H1 (cell line): ENCODE measurements at regions not wholly inside any gene's neighbourhood (a gene's known extent, or its start where the extent isn't known, plus 50 kb on each side); places are given as distances from the start of the nearest gene placed in this dataset.

Experiments used
- CTCF ChIA-PET: fragments of 300-600 bp; sonication (Branson Sonifier 250); formaldehyde crosslinking; loops from one replicate; lab custom pipeline; 2021; ENCODE audit not compliant: partially characterized antibody; lab: Charles Lee
- POLR2A ChIA-PET: fragments of 300-600 bp; sonication (Branson Sonifier 250); formaldehyde crosslinking; loops from one replicate; lab custom pipeline; 2021; ENCODE audit warnings: inconsistent platforms; ENCODE audit not compliant: partially characterized antibody; lab: Charles Lee
- DNase-seq, 2 experiments: peaks; one replicate each; pipeline versions ENCODE4 v3.0.0 to v3.0.0-alpha.2; 2010 to 2022; ENCODE audit warnings: low spot score in 2 of 2, low read depth in 1 of 2, mixed read lengths in 1 of 2
- FAIRE-seq: peaks from 2 replicates; lab custom pipeline; 2011; peaks lifted over from hg19 to GRCh38; lab: Jason Lieb, UNC
- H2AFZ ChIP-seq: 2 replicates; pipeline ENCODE4 v1.8.1; 2012; ENCODE audit warnings: low read length, inconsistent platforms
- H2AK5ac ChIP-seq: 2 replicates; pipeline ENCODE4 v1.6.1; 2013; ENCODE audit warnings: low read depth, low read length
- H2BK120ac ChIP-seq: replicated peaks from 2 replicates; pipeline ENCODE3; 2013; ENCODE audit warnings: low read depth, low read length, inconsistent platforms
- H2BK12ac ChIP-seq: 2 replicates; pipeline ENCODE4 v1.6.1; 2013; ENCODE audit warnings: low read depth, low read length
- H2BK15ac ChIP-seq: 2 replicates; pipeline ENCODE4 v1.6.1; 2013; ENCODE audit warnings: low read length
- H2BK20ac ChIP-seq: 2 replicates; pipeline ENCODE4 v1.6.1; 2013; ENCODE audit warnings: low read length
- H2BK5ac ChIP-seq: 2 replicates; pipeline ENCODE4 v1.6.1; 2013; ENCODE audit warnings: low read depth, low read length
- H3K14ac ChIP-seq: 2 replicates; pipeline ENCODE4 v1.6.1; 2013; ENCODE audit warnings: inconsistent platforms; ENCODE audit not compliant: insufficient read length
- H3K18ac ChIP-seq: 2 replicates; pipeline ENCODE4 v1.6.1; 2013; ENCODE audit warnings: low read length; ENCODE audit errors: extremely low read depth
- H3K23ac ChIP-seq: 2 replicates; pipeline ENCODE4 v1.6.1; 2013; ENCODE audit warnings: inconsistent platforms; ENCODE audit not compliant: insufficient read length
- H3K23me2 ChIP-seq: 2 replicates; pipeline ENCODE4 v1.6.1; 2013; ENCODE audit warnings: low read depth, low read length
- H3K27ac ChIP-seq: 2 replicates; pipeline ENCODE4 v1.6.1; 2011; ENCODE audit warnings: low read depth, low read length, inconsistent platforms
- H3K27me3 ChIP-seq, 4 experiments: replicated peaks in 1 of 4; 1 replicate in 1 of 4; 2 replicates in 3 of 4; pipeline versions ENCODE4 v1.6.1 to v1.8.1; 2011 to 2013; ENCODE audit warnings: low read length in 3 of 4, mild to moderate bottlenecking in 3 of 4, inconsistent platforms in 2 of 4, mixed read lengths in 2 of 4, moderate library complexity in 1 of 4; ENCODE audit not compliant: control insufficient read depth in 3 of 4, insufficient read depth in 3 of 4; ENCODE audit errors: extremely low read depth in 1 of 4
- H3K36me3 ChIP-seq, 4 experiments: 2 replicates each; pipeline versions ENCODE4 v1.6.1 to v1.8.1; 2011 to 2013; ENCODE audit warnings: mild to moderate bottlenecking in 4 of 4, low read length in 3 of 4, moderate library complexity in 2 of 4, control low read depth in 1 of 4, inconsistent platforms in 1 of 4; ENCODE audit not compliant: insufficient read depth in 4 of 4, control insufficient read depth in 2 of 4
- H3K4ac ChIP-seq: replicated peaks from 2 replicates; pipeline ENCODE3; 2013; ENCODE audit warnings: low read length, low read depth, mixed read lengths, inconsistent platforms; ENCODE audit not compliant: insufficient read length
- H3K4me1 ChIP-seq, 4 experiments: replicated peaks in 1 of 4; 1 replicate in 1 of 4; 2 replicates in 3 of 4; pipeline versions ENCODE4 v1.6.1 to v1.8.1; 2011 to 2013; ENCODE audit warnings: low read length in 3 of 4, inconsistent platforms in 2 of 4, mixed read lengths in 1 of 4; ENCODE audit not compliant: insufficient read depth in 4 of 4, control insufficient read depth in 3 of 4
- H3K4me2 ChIP-seq, 2 experiments: 2 replicates each; pipeline versions ENCODE4 v1.6.1 to v1.8.1; 2011 to 2013; ENCODE audit warnings: low read depth in 2 of 2, low read length in 2 of 2, control low read depth in 1 of 2, inconsistent platforms in 1 of 2, mild to moderate bottlenecking in 1 of 2; ENCODE audit not compliant: insufficient read depth in 1 of 2
- H3K4me3 ChIP-seq, 4 experiments: fragments of 200-600, 300-600 bp in 1 of 4; sonication (generic), shearing (Covaris generic), sonication (Bioruptor Twin) in 1 of 4; 2 replicates each; pipeline versions ENCODE4 v1.5.1 to v1.8.1; 2011 to 2016; ENCODE audit warnings: low read length in 4 of 4, low read depth in 3 of 4, control low read depth in 2 of 4, inconsistent platforms in 2 of 4, mild to moderate bottlenecking in 2 of 4, mixed read lengths in 1 of 4, moderate library complexity in 1 of 4; ENCODE audit not compliant: insufficient read depth in 2 of 4; ENCODE audit errors: extremely low read depth in 1 of 4
- H3K56ac ChIP-seq: replicated peaks from 2 replicates; pipeline ENCODE3; 2013; ENCODE audit warnings: low read depth, mild to moderate bottlenecking, mixed read lengths, low read length, inconsistent platforms; ENCODE audit not compliant: insufficient read length
- H3K79me1 ChIP-seq: 2 replicates; pipeline ENCODE4 v1.6.1; 2013; ENCODE audit warnings: low read depth, low read length, control low read depth
- H3K79me2 ChIP-seq, 2 experiments: 2 replicates each; pipeline versions ENCODE4 v1.6.1 to v1.8.1; 2012 to 2013; ENCODE audit warnings: low read length in 2 of 2, mild to moderate bottlenecking in 2 of 2, inconsistent platforms in 1 of 2; ENCODE audit not compliant: insufficient read depth in 2 of 2, control insufficient read depth in 1 of 2
- H3K9ac ChIP-seq, 4 experiments: replicated peaks in 1 of 4; 1 replicate in 1 of 4; 2 replicates in 3 of 4; pipeline versions ENCODE4 v1.6.1 to v1.8.1; 2011 to 2013; ENCODE audit warnings: low read depth in 3 of 4, low read length in 3 of 4, control low read depth in 2 of 4, mild to moderate bottlenecking in 2 of 4, moderate library complexity in 2 of 4, inconsistent platforms in 1 of 4; ENCODE audit errors: extremely low read depth in 1 of 4
- H3K9me3 ChIP-seq, 2 experiments: 2 replicates each; pipeline versions ENCODE4 v1.6.1 to v1.8.1; 2012 to 2013; ENCODE audit warnings: mild to moderate bottlenecking in 2 of 2, moderate library complexity in 2 of 2, control low read depth in 1 of 2, inconsistent platforms in 1 of 2, low read depth in 1 of 2, low read length in 1 of 2, mixed read lengths in 1 of 2; ENCODE audit not compliant: insufficient read depth in 2 of 2
- H4K20me1 ChIP-seq, 2 experiments: replicated peaks in 1 of 2; 2 replicates each; pipeline versions ENCODE3 to v1.8.1; 2011 to 2013; ENCODE audit warnings: inconsistent platforms in 2 of 2, low read length in 2 of 2, mild to moderate bottlenecking in 1 of 2; ENCODE audit not compliant: insufficient read depth in 2 of 2, control insufficient read depth in 1 of 2
- H4K5ac ChIP-seq: 2 replicates; pipeline ENCODE4 v1.6.1; 2013; ENCODE audit warnings: low read length, low read depth, mixed read lengths, inconsistent platforms; ENCODE audit not compliant: insufficient read length
- H4K8ac ChIP-seq: 2 replicates; pipeline ENCODE4 v1.8.0; 2013; ENCODE audit warnings: mild to moderate bottlenecking, moderate library complexity, low read length, inconsistent platforms; ENCODE audit not compliant: insufficient read depth; ENCODE audit errors: extremely low read depth
- H4K91ac ChIP-seq: replicated peaks from 2 replicates; pipeline ENCODE3; 2013; ENCODE audit warnings: low read length, mixed read lengths, inconsistent platforms; ENCODE audit not compliant: insufficient read length
- BRCA1 ChIP-seq: IDR thresholded peaks from 2 replicates; pipeline ENCODE4 v1.6.1; 2012; ENCODE audit warnings: low read depth, low read length, improper control_type of control experiment
- FOSL1 ChIP-seq: IDR thresholded peaks from 2 replicates; pipeline ENCODE4 v1.6.1; 2011; ENCODE audit warnings: mild to moderate bottlenecking, low read depth, low read length, moderate library complexity; ENCODE audit not compliant: insufficient read depth
- GTF2F1 ChIP-seq: IDR thresholded peaks from 2 replicates; pipeline ENCODE4 v1.6.1; 2012; ENCODE audit warnings: low read depth, low read length, improper control_type of control experiment, borderline replicate concordance
- RAD21 ChIP-seq, 2 experiments: IDR thresholded peaks in 1 of 2; conservative IDR thresholded peaks in 1 of 2; 2 replicates each; pipeline ENCODE4 v1.6.1; 2011; ENCODE audit warnings: low read depth in 2 of 2, low read length in 2 of 2, improper control_type of control experiment in 1 of 2, inconsistent platforms in 1 of 2, mild to moderate bottlenecking in 1 of 2, moderate library complexity in 1 of 2
- RNF2 ChIP-seq: fragments of 200-900, 300-1000 bp; sonication (generic); IDR thresholded peaks from 2 replicates; pipeline ENCODE4 v1.7.1; 2016; ENCODE audit warnings: borderline replicate concordance, low read depth, mild to moderate bottlenecking, antibody characterized with exemption, low read length; ENCODE audit not compliant: poor library complexity, severe bottlenecking; ENCODE audit errors: missing control alignments
- SAP30 ChIP-seq: fragments of 300-600 bp; sonication (generic); IDR thresholded peaks from 2 replicates; pipeline ENCODE4 v1.7.1; 2012; ENCODE audit warnings: low read length, moderate library complexity, mild to moderate bottlenecking, inconsistent platforms; ENCODE audit not compliant: insufficient read depth, insufficient replicate concordance
- SIX5 ChIP-seq: IDR thresholded peaks from 2 replicates; pipeline ENCODE4 v1.6.1; 2011; ENCODE audit warnings: mild to moderate bottlenecking, low read depth, low read length
- TBP ChIP-seq: IDR thresholded peaks from 2 replicates; pipeline ENCODE4 v1.6.1; 2011; ENCODE audit warnings: low read depth, low read length, improper control_type of control experiment
- WGBS, 2 experiments: shearing (Covaris generic) in 1 of 2; methylation state at CpG; one replicate each; pipeline versions ENCODE4 v1.1.6 to v1.1.7; 2013 to 2015; ENCODE audit warnings: low lambda C conversion rate in 2 of 2, mixed read lengths in 2 of 2, inconsistent platforms in 1 of 2, low coverage in 1 of 2, missing lambda C conversion rate in 1 of 2; ENCODE audit not compliant: insufficient replicate concordance in 2 of 2, insufficient coverage in 1 of 2, insufficient read length in 1 of 2; ENCODE audit errors: extremely low coverage in 1 of 2, missing lambda C conversion rate in 1 of 2; 5-methylcytosine and 5-hydroxymethylcytosine counted together
- TF ChIP-seq, protein P1 (sequence below): IDR thresholded peaks from 2 replicates; pipeline ENCODE4 v1.6.1; 2012; ENCODE audit warnings: inconsistent platforms

DNA sequence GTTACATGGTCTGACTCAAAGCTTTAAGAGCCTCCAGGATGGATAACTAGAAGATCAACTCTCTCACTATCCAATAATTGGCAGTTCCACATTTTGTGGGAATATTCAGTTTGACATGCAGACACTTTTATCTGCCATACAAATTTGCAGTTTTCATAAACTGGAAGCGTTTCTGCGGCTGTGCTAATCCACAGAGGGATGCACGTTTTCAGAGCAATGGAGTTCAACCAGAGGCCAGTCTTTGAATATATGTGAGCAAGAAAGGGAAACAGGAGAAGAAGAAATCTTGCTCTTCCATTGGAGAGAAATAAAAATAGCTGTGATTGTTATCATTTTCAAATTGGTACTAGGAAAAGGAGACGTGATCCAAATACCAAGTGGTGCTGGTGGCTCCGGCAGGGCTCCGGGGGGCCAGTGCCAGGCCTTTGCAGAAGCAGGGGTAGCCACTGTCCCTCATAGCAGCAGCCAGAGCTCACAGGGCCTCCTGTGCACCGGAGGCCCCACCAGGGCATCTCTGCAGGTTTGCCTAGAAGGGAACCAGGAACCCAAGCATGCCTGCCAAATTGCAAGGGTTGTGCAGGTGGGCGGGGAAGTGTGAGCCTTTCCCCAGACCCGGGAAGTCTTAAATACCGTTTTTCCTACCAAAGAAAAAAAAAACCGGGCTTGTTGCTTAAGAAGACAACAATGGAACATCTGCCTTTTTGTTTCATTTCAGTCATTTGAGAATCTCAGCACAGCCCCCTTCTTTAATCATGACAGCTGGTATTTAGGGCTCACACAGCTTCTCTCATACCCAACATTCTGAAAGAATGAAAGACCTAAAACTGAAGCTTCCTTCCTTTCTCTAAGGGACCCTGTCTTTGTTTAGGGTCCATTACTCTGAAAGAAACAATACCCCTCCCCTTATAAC, 791.1 kb upstream of the SOX11 start:
- H3K4me2 ChIP-seq, result no peak overlapping the region
- WGBS, 2 experiments, result 87% methylated on average over 7 of the region's 11 CpGs; no CpG with 5 or more reads in 1 of the 2 experiments
- TF ChIP-seq GTF2F1, result no peak
- TF ChIP-seq FOSL1, result no peak
- TF ChIP-seq, protein P1, sequence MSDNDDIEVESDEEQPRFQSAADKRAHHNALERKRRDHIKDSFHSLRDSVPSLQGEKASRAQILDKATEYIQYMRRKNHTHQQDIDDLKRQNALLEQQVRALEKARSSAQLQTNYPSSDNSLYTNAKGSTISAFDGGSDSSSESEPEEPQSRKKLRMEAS, result no peak
- TF ChIP-seq BRCA1, result no peak
- no peak for TF ChIP-seq SAP30
- no peak for TF ChIP-seq RNF2
- no peak for TF ChIP-seq SIX5
- no peak for TF ChIP-seq RAD21 (IDR thresholded peaks at IDR 0.05 in 1 of 2, conservative IDR thresholded peaks at IDR 0.05 in 1 of 2; ENCODE audit: low read depth in 2 of 2, low read length in 2 of 2)
- no peak for TF ChIP-seq TBP

More for the DNA sequence above, 791.1 kb upstream of the SOX11 start:
- no peak overlapping the region for H3K56ac ChIP-seq
- no peak overlapping the region for H2BK12ac ChIP-seq
- FAIRE-seq (no peak), DNase-seq (no peak)
- no peaks in the 10 kb centered on the region for H3K36me3 ChIP-seq
- H3K9ac ChIP-seq, result no peak overlapping the region
- H2BK120ac ChIP-seq, result no peak overlapping the region
- CTCF ChIA-PET, result interaction anchor here (1.0 kb wide), 1 partner anchor 15 kb away, joined by 3 read pairs; no protein-coding TSS in a partner anchor
- H2BK15ac ChIP-seq, result no peak overlapping the region
- H3K18ac ChIP-seq, result no peak overlapping the region
- no peak overlapping the region for H2AFZ ChIP-seq
- no peak overlapping the region for H3K4ac ChIP-seq
- H3K79me2 ChIP-seq, result no peaks in the 10 kb centered on the region
- H3K79me1 ChIP-seq, result no peaks in the 10 kb centered on the region
- no peaks in the 10 kb centered on the region for H4K20me1 ChIP-seq
- no peak overlapping the region for H3K23ac ChIP-seq
- POLR2A ChIA-PET, result no interaction called here
- H2BK20ac ChIP-seq, result no peak overlapping the region
- H2AK5ac ChIP-seq, result no peak overlapping the region
- no peak overlapping the region for H2BK5ac ChIP-seq
- H4K91ac ChIP-seq, result no peak overlapping the region
- H3K27ac ChIP-seq, result no peak overlapping the region
- H4K5ac ChIP-seq, result no peak overlapping the region
- H3K4me3 ChIP-seq, result no peak overlapping the region
- no peak overlapping the region for H3K14ac ChIP-seq
- no peak overlapping the region for H4K8ac ChIP-seq
- H3K4me1 ChIP-seq, result no peaks in the 10 kb centered on the region; a peak in 1 of 7 replicates
- H3K23me2 ChIP-seq, result no peaks in the 10 kb centered on the region
- H3K27me3 ChIP-seq, result no peaks in the 10 kb centered on the region
- no peaks in the 10 kb centered on the region for H3K9me3 ChIP-seq
